ENCODE measurements at regions not wholly inside any gene's neighbourhood (a gene's known extent, or its start where the extent isn't known, plus 50 kb on each side); places are given as distances from the start of the nearest gene placed in this dataset.

- no peak for TF ChIP-seq CTCF (IDR thresholded peaks at IDR 0.05; ENCODE audit: low read depth, low read length)
- TF ChIP-seq EZH2phosphoT487 (IDR thresholded peaks at IDR 0.05; ENCODE audit: low read depth) = no peak
These were observed 285.1 kb downstream of the SS18 start for GRCh38 chr18:25805323-25805722.

Data from OCI-LY3 (cell line).